Left ventricle myocardium inferior (tissue), 1 donor: ENCODE measurements at regions not wholly inside any gene's neighbourhood (a gene's known extent, or its start where the extent isn't known, plus 50 kb on each side); places are given as distances from the start of the nearest gene placed in this dataset.
"Not testable (repeated sequence)": the region's sequence is repeated elsewhere in the genome, so short reads cannot be mapped to it uniquely, and the experiment has no call there.

Experiments
- DNase-seq: peaks from one replicate; pipeline ENCODE4 v3.0.0-alpha.2; 2020
- H3K27ac ChIP-seq: fragments of 200-600 bp; replicated peaks from 2 replicates; pipeline ENCODE4 v1.8.0; 2021
- H3K27me3 ChIP-seq: fragments of 200-600 bp; 2 replicates; pipeline ENCODE4 v1.8.0; 2021; ENCODE audit warnings: low read depth
- H3K36me3 ChIP-seq: fragments of 200-600 bp; 2 replicates; pipeline ENCODE4 v1.8.0; 2021
- H3K4me1 ChIP-seq: fragments of 200-600 bp; 2 replicates; pipeline ENCODE4 v1.8.0; 2021
- H3K4me3 ChIP-seq: fragments of 200-600 bp; 2 replicates; pipeline ENCODE4 v1.8.0; 2021; ENCODE audit warnings: mild to moderate bottlenecking, moderate library complexity
- H3K9me3 ChIP-seq: fragments of 200-600 bp; replicated peaks from 2 replicates; pipeline ENCODE4 v1.8.0; 2021
- CTCF ChIP-seq: fragments of 200-600 bp; IDR thresholded peaks from 2 replicates; pipeline ENCODE4 v1.8.0; 2021; ENCODE audit warnings: antibody characterized with exemption, mild to moderate bottlenecking, borderline replicate concordance
- intact Hi-C: fragments of 100-400 bp; cut with micrococcal nuclease; formaldehyde crosslinking; loops from one replicate; pipeline ENCODE4 v1.11.0; 2022
- donor health status: DM: no; HTN: yes; CAD: no; lungs with severe emphysema.

DNA sequence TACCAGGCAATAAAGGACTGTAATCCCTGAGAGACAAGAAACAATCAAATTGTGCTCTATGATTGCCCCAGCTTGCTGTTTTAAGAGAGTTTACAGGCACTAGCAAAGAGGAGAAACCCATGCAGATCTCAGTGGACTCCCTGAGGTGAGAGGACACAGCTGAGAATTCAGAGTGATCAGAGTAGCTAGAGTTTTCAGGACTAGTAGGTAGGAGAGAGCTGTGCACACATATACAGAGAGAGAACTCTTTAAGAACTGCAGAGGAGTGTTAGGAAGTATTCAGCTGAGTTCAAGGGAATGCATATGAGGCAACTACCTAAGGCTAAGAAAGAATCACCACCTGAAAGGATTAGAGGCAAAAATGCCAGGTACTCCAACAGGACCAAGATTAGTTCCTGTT is 904.8 kb downstream of the CDH8 start:
- H3K9me3 ChIP-seq = no peaks in the 10 kb centered on the region
- H3K4me1 ChIP-seq = no peaks in the 10 kb centered on the region
- H3K27ac ChIP-seq = no peak overlapping the region
- no peaks in the 10 kb centered on the region for H3K36me3 ChIP-seq
- H3K27me3 ChIP-seq = no peaks in the 10 kb centered on the region
- intact Hi-C loops = no loop called here
- no peak overlapping the region for H3K4me3 ChIP-seq
- TF ChIP-seq CTCF = no peak
- DNase-seq = no peak

DNA sequence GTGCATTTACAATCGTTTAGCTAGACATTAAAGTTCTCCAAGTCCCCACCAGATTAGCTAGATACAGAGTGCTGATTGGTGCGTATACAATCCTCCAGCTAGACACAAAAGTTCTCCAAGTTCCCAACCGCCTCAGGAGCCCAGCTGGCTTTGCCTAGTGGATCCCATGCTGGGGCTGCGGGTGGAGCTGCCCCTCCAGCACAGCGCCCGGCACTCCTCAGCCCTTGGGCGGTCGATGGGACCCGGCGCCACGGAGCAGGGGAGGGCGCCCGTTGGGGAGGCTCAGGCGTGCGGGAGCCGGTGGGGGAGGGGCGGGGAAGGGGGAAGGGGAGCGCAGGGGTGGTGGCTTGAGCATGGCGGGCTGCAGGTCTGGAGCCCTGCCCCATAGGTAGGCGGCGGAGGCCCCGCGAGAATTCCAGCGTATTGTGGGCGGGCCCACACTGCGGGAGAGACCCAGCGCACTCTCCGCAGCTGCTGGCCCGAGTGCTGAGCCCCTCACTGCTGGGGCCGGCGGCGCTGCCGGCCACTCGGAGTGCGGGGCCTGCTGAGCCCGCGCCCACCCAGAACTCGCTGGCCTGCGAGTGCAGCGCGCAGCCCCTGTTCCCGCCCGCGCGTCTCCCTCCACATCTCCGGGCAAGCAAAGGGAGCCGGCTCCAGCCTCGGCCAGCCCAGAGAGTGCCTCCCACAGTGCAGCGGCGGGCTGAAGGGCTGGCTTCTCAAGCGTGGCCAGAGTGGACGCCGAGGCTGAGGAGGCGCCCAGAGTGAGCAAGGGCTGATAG is 907.5 kb downstream of the CDH8 start:
- Histone ChIP-seq H3K27ac (no peak overlapping the region), H3K9me3 (no peaks in the 10 kb centered on the region), H3K4me1 (no peaks in the 10 kb centered on the region), H3K27me3 (no peaks in the 10 kb centered on the region), H3K36me3 (no peaks in the 10 kb centered on the region), H3K4me3 (no peak overlapping the region)
- intact Hi-C loops = no loop called here
- DNase-seq = no peak
- no peak for TF ChIP-seq CTCF

DNA sequence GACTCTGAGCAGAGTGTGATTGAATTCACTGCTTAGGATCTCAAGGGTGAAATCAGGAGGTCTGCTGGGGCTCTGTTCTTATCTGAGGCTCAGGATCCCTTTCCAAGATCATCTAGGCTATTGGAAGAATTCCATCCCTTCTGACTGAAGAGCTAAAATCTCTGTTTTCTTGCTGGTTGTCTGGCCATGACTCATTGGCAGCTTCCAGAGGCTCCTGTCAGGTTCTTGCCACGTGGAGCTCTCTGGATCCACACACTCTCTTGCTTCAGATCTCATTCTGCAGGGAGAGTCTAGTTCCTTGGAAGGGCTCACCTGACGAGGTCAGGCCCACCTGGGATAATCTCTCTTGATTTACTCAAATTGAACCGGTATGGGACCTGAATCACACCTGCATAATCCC is 930.7 kb downstream of the CDH8 start:
- no peak for DNase-seq
- no peak for TF ChIP-seq CTCF
- H3K4me1 ChIP-seq = no peaks in the 10 kb centered on the region
- no peak overlapping the region for H3K4me3 ChIP-seq
- no peaks in the 10 kb centered on the region for H3K9me3 ChIP-seq
- intact Hi-C loops = no loop called here
- H3K27me3 ChIP-seq = no peaks in the 10 kb centered on the region
- H3K36me3 ChIP-seq = no peaks in the 10 kb centered on the region
- H3K27ac ChIP-seq = no peak overlapping the region

DNA sequence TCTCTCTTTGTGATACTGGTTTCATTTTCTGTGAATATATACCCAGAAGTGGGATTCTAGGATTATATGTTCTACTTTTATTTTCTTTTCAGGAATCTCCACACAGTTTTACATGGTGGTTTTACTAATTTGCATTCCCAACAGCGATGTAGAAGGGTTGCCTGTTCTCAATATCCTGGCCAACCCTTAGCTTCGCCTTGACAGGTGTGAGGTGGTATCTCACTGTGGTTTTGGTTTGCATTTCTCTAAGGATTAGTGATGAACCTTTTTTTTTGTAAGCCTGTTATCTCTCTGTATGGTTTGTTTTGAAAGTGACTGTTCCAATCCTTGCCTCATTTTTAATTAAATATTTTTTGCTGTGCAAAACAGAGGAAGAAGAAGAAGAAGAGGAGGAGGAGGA is 937.7 kb downstream of the CDH8 start:
- Histone ChIP-seq H3K4me1 (no peaks in the 10 kb centered on the region), H3K27ac (no peak overlapping the region), H3K27me3 (no peaks in the 10 kb centered on the region), H3K4me3 (no peak overlapping the region), H3K9me3 (peaks cover 17% of the 10 kb centered on the region), H3K36me3 (no peaks in the 10 kb centered on the region)
- no peak for TF ChIP-seq CTCF
- intact Hi-C loops = no loop called here
- DNase-seq = no peak

- H3K27me3 ChIP-seq, DNase-seq, H3K36me3 ChIP-seq, intact Hi-C loops, H3K27ac ChIP-seq, H3K4me3 ChIP-seq, H3K4me1 ChIP-seq: not testable (repeated sequence)
- H3K9me3 ChIP-seq = peaks cover 22% of the 10 kb centered on the region
These were observed 944.9 kb downstream of the CDH8 start for GRCh38 chr16:61091300-61091699.

GRCh38 chr16:61083711-61084110 is 952.5 kb downstream of the CDH8 start:
- no peak for TF ChIP-seq CTCF
- intact Hi-C loops = no loop called here
- Histone ChIP-seq H3K4me1 (no peaks in the 10 kb centered on the region), H3K9me3 (no peaks in the 10 kb centered on the region), H3K27ac (no peak overlapping the region), H3K4me3 (no peak overlapping the region), H3K36me3 (no peaks in the 10 kb centered on the region), H3K27me3 (no peaks in the 10 kb centered on the region)
- no peak for DNase-seq
